ENCODE measurements at regions not wholly inside any gene's neighbourhood (a gene's known extent, or its start where the extent isn't known, plus 50 kb on each side); places are given as distances from the start of the nearest gene placed in this dataset.

- DNase-seq, result no peak
Measured at GRCh38 chr2:76447294-76447693, 736.6 kb upstream of the GCFC2 start.

GRCh38 chr2:76446872-76447271 lies 736.2 kb upstream of the GCFC2 start:
- DNase-seq, result no peak

- DNase-seq, result no peak
Measured at GRCh38 chr2:76445880-76446279, 735.2 kb upstream of the GCFC2 start.

- no peak for DNase-seq
Measured at GRCh38 chr2:76444732-76445131, 734.0 kb upstream of the GCFC2 start.

- DNase-seq, result no peak
Measured at GRCh38 chr2:76437564-76437963, 726.8 kb upstream of the GCFC2 start.

GRCh38 chr2:76429374-76429773 lies 718.7 kb upstream of the GCFC2 start:
- DNase-seq, result no peak

GRCh38 chr2:76427452-76427851 lies 716.7 kb upstream of the GCFC2 start:
- DNase-seq, result no peak

- no peak for DNase-seq
Measured at GRCh38 chr2:76415821-76416220, 705.1 kb upstream of the GCFC2 start.

- DNase-seq, result no peak
Measured at GRCh38 chr2:76413436-76413835, 702.7 kb upstream of the GCFC2 start.

- no peak for DNase-seq
Measured at GRCh38 chr2:76406134-76406855, 695.6 kb upstream of the GCFC2 start.

GRCh38 chr2:76393356-76393755 lies 682.6 kb upstream of the GCFC2 start:
- no peak for DNase-seq

GRCh38 chr2:76391678-76392077 lies 681.0 kb upstream of the GCFC2 start:
- DNase-seq, result no peak

- no peak for DNase-seq
Measured at GRCh38 chr2:76387294-76387693, 676.6 kb upstream of the GCFC2 start.

- DNase-seq, result no peak
Measured at GRCh38 chr2:76385943-76386342, 675.2 kb upstream of the GCFC2 start.

GRCh38 chr2:76381624-76382023 lies 670.9 kb upstream of the GCFC2 start:
- DNase-seq, result no peak

GRCh38 chr2:76378140-76378539 lies 667.4 kb upstream of the GCFC2 start:
- no peak for DNase-seq

GRCh38 chr2:76341439-76341838 lies 630.7 kb upstream of the GCFC2 start:
- DNase-seq, result no peak

GRCh38 chr2:76332871-76333270 lies 622.2 kb upstream of the GCFC2 start:
- DNase-seq, result no peak

- no peak for DNase-seq
Measured at GRCh38 chr2:76330865-76331264, 620.1 kb upstream of the GCFC2 start.

- DNase-seq, result no peak
Measured at GRCh38 chr2:76326636-76327035, 615.9 kb upstream of the GCFC2 start.

GRCh38 chr2:76323381-76323780 lies 612.7 kb upstream of the GCFC2 start:
- no peak for DNase-seq

GRCh38 chr2:76320716-76321115 lies 610.0 kb upstream of the GCFC2 start:
- no peak for DNase-seq

- no peak for DNase-seq
Measured at GRCh38 chr2:76318848-76319360, 608.2 kb upstream of the GCFC2 start.

GRCh38 chr2:76316691-76317090 lies 606.0 kb upstream of the GCFC2 start:
- no peak for DNase-seq
